Osteoblast (primary cell): ENCODE measurements at regions not wholly inside any gene's neighbourhood (a gene's known extent, or its start where the extent isn't known, plus 50 kb on each side); places are given as distances from the start of the nearest gene placed in this dataset.

Source experiments
- DNase-seq: peaks from one replicate; pipeline ENCODE4 v3.0.0; 2011; ENCODE audit warnings: low spot score, mixed read lengths; ENCODE audit not compliant: insufficient read length; ENCODE audit errors: missing footprints
- H2AFZ ChIP-seq: 2 replicates; pipeline ENCODE4 v1.6.0; 2011; ENCODE audit warnings: mild to moderate bottlenecking, low read length
- H3K27ac ChIP-seq: 2 replicates; pipeline ENCODE4 v1.5.1; 2011; ENCODE audit warnings: mild to moderate bottlenecking, low read depth, low read length, moderate library complexity
- H3K27me3 ChIP-seq: 2 replicates; pipeline ENCODE4 v1.6.0; 2012; ENCODE audit warnings: mild to moderate bottlenecking, control low read depth, inconsistent platforms, low read length, moderate library complexity; ENCODE audit not compliant: insufficient read depth
- H3K36me3 ChIP-seq: 2 replicates; pipeline ENCODE4 v1.5.1; 2011; ENCODE audit warnings: mild to moderate bottlenecking, low read length, control low read depth, moderate library complexity; ENCODE audit not compliant: insufficient read depth
- H3K4me1 ChIP-seq: 2 replicates; pipeline ENCODE4 v1.5.1; 2011; ENCODE audit warnings: mild to moderate bottlenecking, low read length, control low read depth, moderate library complexity; ENCODE audit not compliant: insufficient read depth
- H3K4me2 ChIP-seq: 2 replicates; pipeline ENCODE4 v1.6.0; 2011; ENCODE audit warnings: mild to moderate bottlenecking, low read length; ENCODE audit not compliant: insufficient read depth
- H3K4me3 ChIP-seq: fragments of 200-600 bp; sonication (generic); 3 replicates; pipeline ENCODE4 v1.5.1; 2012; ENCODE audit warnings: mild to moderate bottlenecking, low read length, inconsistent platforms; ENCODE audit not compliant: insufficient read depth
- H3K79me2 ChIP-seq: 2 replicates; pipeline ENCODE4 v1.6.0; 2012; ENCODE audit warnings: mild to moderate bottlenecking, low read length, control low read depth, inconsistent platforms; ENCODE audit not compliant: insufficient read depth
- H3K9me3 ChIP-seq: 2 replicates; pipeline ENCODE4 v1.5.1; 2011; ENCODE audit warnings: low read depth, low read length, control low read depth
- H4K20me1 ChIP-seq: 2 replicates; pipeline ENCODE4 v1.6.0; 2012; ENCODE audit warnings: mild to moderate bottlenecking, low read length, control low read depth; ENCODE audit not compliant: insufficient read depth
- TF ChIP-seq, protein P1 (sequence below): IDR thresholded peaks from 2 replicates; pipeline ENCODE4 v1.5.1; 2011; ENCODE audit warnings: mild to moderate bottlenecking, low read depth, low read length, moderate library complexity; ENCODE audit errors: extremely low read depth

DNA sequence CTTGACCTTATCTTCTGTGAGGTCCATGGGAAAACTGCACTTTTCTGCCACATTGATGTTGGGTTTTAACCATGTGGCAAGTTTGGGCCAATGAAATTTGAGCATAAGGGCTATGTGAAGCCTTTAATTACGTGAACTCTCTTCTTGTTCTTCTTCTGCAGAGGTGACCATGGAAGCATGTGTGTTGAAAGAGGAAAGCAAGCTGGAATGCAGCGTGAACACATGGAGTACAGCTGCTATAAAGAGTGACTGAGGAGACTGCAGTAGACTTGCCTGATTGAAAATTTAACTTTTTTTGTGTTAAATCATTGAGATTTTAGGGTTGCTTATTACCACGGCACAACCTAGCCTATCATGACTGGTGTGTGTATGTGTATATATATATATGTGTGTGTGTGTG is 347.3 kb downstream of the ZIC1 start:
- no peak for DNase-seq
- Histone ChIP-seq H3K36me3 (no peaks in the 10 kb centered on the region), H2AFZ (no peak overlapping the region), H3K79me2 (no peaks in the 10 kb centered on the region), H3K4me3 (no peak overlapping the region), H3K4me2 (no peak overlapping the region), H3K9me3 (no peaks in the 10 kb centered on the region), H4K20me1 (no peaks in the 10 kb centered on the region), H3K27me3 (no peaks in the 10 kb centered on the region), H3K4me1 (peaks cover 5% of the 10 kb centered on the region), H3K27ac (no peak overlapping the region)
- TF ChIP-seq, protein P1, sequence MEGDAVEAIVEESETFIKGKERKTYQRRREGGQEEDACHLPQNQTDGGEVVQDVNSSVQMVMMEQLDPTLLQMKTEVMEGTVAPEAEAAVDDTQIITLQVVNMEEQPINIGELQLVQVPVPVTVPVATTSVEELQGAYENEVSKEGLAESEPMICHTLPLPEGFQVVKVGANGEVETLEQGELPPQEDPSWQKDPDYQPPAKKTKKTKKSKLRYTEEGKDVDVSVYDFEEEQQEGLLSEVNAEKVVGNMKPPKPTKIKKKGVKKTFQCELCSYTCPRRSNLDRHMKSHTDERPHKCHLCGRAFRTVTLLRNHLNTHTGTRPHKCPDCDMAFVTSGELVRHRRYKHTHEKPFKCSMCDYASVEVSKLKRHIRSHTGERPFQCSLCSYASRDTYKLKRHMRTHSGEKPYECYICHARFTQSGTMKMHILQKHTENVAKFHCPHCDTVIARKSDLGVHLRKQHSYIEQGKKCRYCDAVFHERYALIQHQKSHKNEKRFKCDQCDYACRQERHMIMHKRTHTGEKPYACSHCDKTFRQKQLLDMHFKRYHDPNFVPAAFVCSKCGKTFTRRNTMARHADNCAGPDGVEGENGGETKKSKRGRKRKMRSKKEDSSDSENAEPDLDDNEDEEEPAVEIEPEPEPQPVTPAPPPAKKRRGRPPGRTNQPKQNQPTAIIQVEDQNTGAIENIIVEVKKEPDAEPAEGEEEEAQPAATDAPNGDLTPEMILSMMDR: no peak

DNA sequence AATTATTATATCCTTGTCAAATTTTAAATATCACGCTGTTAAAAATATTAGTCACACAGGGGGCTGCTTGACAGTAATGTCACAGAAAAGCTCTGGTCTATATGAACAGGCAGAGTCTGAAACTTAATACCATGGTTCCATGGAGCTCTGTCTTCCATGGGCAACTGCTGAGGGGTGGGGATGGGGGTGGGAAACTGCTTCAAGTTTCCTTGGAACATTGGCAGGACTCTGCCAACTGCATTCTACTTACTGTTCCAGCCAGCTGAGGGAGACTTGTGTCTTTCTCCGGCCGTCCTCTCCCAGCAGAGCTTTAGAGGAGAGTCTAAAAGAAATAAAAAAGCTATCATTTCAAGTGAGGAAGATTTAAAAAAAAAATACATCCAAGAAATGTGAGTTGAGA is 348.7 kb downstream of the ZIC1 start:
- no peak overlapping the region for H3K27ac ChIP-seq
- no peak overlapping the region for H3K4me2 ChIP-seq
- no peak for DNase-seq
- peaks cover 5% of the 10 kb centered on the region for H3K4me1 ChIP-seq
- TF ChIP-seq, protein P1: no peak
- no peaks in the 10 kb centered on the region for H4K20me1 ChIP-seq
- no peaks in the 10 kb centered on the region for H3K9me3 ChIP-seq
- H3K79me2 ChIP-seq: no peaks in the 10 kb centered on the region
- H3K4me3 ChIP-seq: no peak overlapping the region
- no peaks in the 10 kb centered on the region for H3K27me3 ChIP-seq
- H3K36me3 ChIP-seq: no peaks in the 10 kb centered on the region
- H2AFZ ChIP-seq: no peak overlapping the region

DNA sequence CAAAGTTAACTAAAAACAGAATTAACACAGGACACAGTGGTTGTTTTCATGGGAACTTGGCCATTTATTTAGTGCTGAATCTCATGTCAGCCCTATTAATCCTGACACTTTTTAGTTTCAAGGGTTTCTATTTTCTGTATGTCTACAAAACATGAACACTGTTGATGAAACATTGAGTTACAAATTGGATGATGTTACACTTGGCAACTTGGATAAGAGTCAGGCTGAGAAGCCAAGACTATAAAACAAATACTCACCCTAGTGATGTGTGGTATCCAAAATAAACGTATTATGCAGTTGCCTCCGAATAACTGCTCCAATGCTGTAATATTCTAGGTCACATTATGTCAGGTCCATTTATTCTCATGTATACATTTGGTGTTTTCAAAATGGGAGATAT is 349.6 kb downstream of the ZIC1 start:
- Histone ChIP-seq H3K9me3 (no peaks in the 10 kb centered on the region), H3K4me3 (no peak overlapping the region), H3K4me2 (no peak overlapping the region), H3K79me2 (no peaks in the 10 kb centered on the region), H3K4me1 (peaks cover 5% of the 10 kb centered on the region), H3K27ac (peak overlapping the region; percentile 5), H2AFZ (no peak overlapping the region), H4K20me1 (no peaks in the 10 kb centered on the region), H3K27me3 (no peaks in the 10 kb centered on the region), H3K36me3 (no peaks in the 10 kb centered on the region)
- TF ChIP-seq, protein P1: no peak
- peak; percentile 72 for DNase-seq

DNA sequence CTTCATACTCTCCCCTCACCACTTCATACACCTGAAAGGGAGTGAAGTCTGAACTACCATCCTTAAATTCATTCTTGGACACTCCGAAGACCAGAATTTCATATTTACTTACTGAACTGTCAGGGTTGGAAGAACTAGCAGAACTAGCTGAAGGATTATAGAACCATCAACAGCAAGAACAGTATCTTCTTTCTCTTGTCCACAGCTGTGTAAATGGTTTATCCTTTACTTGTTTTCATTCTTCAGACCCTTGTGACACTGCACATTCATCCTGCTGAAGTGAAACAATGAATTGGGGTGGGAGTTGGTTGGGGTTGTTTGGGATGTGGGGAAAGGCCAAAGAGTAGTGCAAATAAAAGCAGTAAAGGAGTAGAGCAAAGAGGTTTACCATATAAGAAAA is 350.9 kb downstream of the ZIC1 start:
- Histone ChIP-seq H3K4me3 (no peak overlapping the region), H3K27me3 (no peaks in the 10 kb centered on the region), H3K4me1 (peaks cover 5% of the 10 kb centered on the region), H3K79me2 (no peaks in the 10 kb centered on the region), H2AFZ (no peak overlapping the region), H3K9me3 (no peaks in the 10 kb centered on the region), H4K20me1 (no peaks in the 10 kb centered on the region), H3K27ac (no peak overlapping the region), H3K36me3 (no peaks in the 10 kb centered on the region), H3K4me2 (no peak overlapping the region)
- TF ChIP-seq, protein P1: no peak
- DNase-seq: no peak
